ENCODE measurements at regions not wholly inside any gene's neighbourhood (a gene's known extent, or its start where the extent isn't known, plus 50 kb on each side); places are given as distances from the start of the nearest gene placed in this dataset.
"Not testable (repeated sequence)": the region's sequence is repeated elsewhere in the genome, so short reads cannot be mapped to it uniquely, and the experiment has no call there.

GRCh38 chr1:206357962-206358361 lies 112.3 kb upstream of the IKBKE start:
- H4K91ac ChIP-seq (replicated peaks; ENCODE audit: insufficient read length, low read length); H3K27ac ChIP-seq (ENCODE audit: low read depth, low read length); H4K20me1 ChIP-seq (replicated peaks in 1 of 2; ENCODE audit: control insufficient read depth in 1 of 2, insufficient read depth in 2 of 2, low read length in 2 of 2); H3K14ac ChIP-seq (ENCODE audit: insufficient read length); H3K4me3 ChIP-seq (ENCODE audit: extremely low read depth in 1 of 4, insufficient read depth in 2 of 4, low read depth in 3 of 4, low read length in 4 of 4); H3K4ac ChIP-seq (replicated peaks; ENCODE audit: insufficient read length, low read depth, low read length); H3K27me3 ChIP-seq (replicated peaks in 1 of 4; ENCODE audit: control insufficient read depth in 3 of 4, extremely low read depth in 1 of 4, insufficient read depth in 3 of 4, low read length in 3 of 4); H3K18ac ChIP-seq (ENCODE audit: extremely low read depth, low read length); FAIRE-seq; H2BK12ac ChIP-seq (ENCODE audit: low read depth, low read length); H2AK5ac ChIP-seq (ENCODE audit: low read depth, low read length); H3K36me3 ChIP-seq (ENCODE audit: control insufficient read depth in 2 of 4, insufficient read depth in 4 of 4, low read length in 3 of 4); H3K56ac ChIP-seq (replicated peaks; ENCODE audit: insufficient read length, low read depth, low read length); H3K79me1 ChIP-seq (ENCODE audit: low read depth, low read length); POLR2A ChIA-PET (ENCODE audit: partially characterized antibody); H4K8ac ChIP-seq (ENCODE audit: extremely low read depth, insufficient read depth, low read length); DNase-seq (ENCODE audit: low read depth in 1 of 2, low spot score in 2 of 2); H2BK5ac ChIP-seq (ENCODE audit: low read depth, low read length); H2BK120ac ChIP-seq (replicated peaks; ENCODE audit: low read depth, low read length); H4K5ac ChIP-seq (ENCODE audit: insufficient read length, low read depth, low read length); H3K23me2 ChIP-seq (ENCODE audit: low read depth, low read length); H2BK20ac ChIP-seq (ENCODE audit: low read length); H3K23ac ChIP-seq (ENCODE audit: insufficient read length); H3K4me2 ChIP-seq (ENCODE audit: insufficient read depth in 1 of 2, low read depth in 2 of 2, low read length in 2 of 2); H2BK15ac ChIP-seq (ENCODE audit: low read length); H3K9me3 ChIP-seq (ENCODE audit: insufficient read depth in 2 of 2, low read depth in 1 of 2, low read length in 1 of 2); H2AFZ ChIP-seq (ENCODE audit: low read length); H3K9ac ChIP-seq (replicated peaks in 1 of 4; ENCODE audit: extremely low read depth in 1 of 4, low read depth in 3 of 4, low read length in 3 of 4); H3K4me1 ChIP-seq (replicated peaks in 1 of 4; ENCODE audit: control insufficient read depth in 3 of 4, insufficient read depth in 4 of 4, low read length in 3 of 4); H3K79me2 ChIP-seq (ENCODE audit: control insufficient read depth in 1 of 2, insufficient read depth in 2 of 2, low read length in 2 of 2); CTCF ChIA-PET (ENCODE audit: partially characterized antibody): not testable (repeated sequence)
- 64% methylated on average over 1 of the region's 3 CpGs; no CpG with 5 or more reads in 1 of the 2 experiments for WGBS, 2 experiments (ENCODE audit: extremely low coverage in 1 of 2, insufficient coverage in 1 of 2, insufficient read length in 1 of 2, insufficient replicate concordance in 2 of 2, low coverage in 1 of 2, low lambda C conversion rate in 2 of 2, missing lambda C conversion rate in 1 of 2)

GRCh38 chr1:206358771-206359170 lies 111.5 kb upstream of the IKBKE start:
- H4K20me1 ChIP-seq (replicated peaks in 1 of 2; ENCODE audit: control insufficient read depth in 1 of 2, insufficient read depth in 2 of 2, low read length in 2 of 2); H4K5ac ChIP-seq (ENCODE audit: insufficient read length, low read depth, low read length); H2BK15ac ChIP-seq (ENCODE audit: low read length); H3K27ac ChIP-seq (ENCODE audit: low read depth, low read length); H3K36me3 ChIP-seq (ENCODE audit: control insufficient read depth in 2 of 4, insufficient read depth in 4 of 4, low read length in 3 of 4); H3K9me3 ChIP-seq (ENCODE audit: insufficient read depth in 2 of 2, low read depth in 1 of 2, low read length in 1 of 2); H2BK5ac ChIP-seq (ENCODE audit: low read depth, low read length); DNase-seq (ENCODE audit: low read depth in 1 of 2, low spot score in 2 of 2); H3K9ac ChIP-seq (replicated peaks in 1 of 4; ENCODE audit: extremely low read depth in 1 of 4, low read depth in 3 of 4, low read length in 3 of 4); H3K4me2 ChIP-seq (ENCODE audit: insufficient read depth in 1 of 2, low read depth in 2 of 2, low read length in 2 of 2); H3K79me1 ChIP-seq (ENCODE audit: low read depth, low read length); H3K56ac ChIP-seq (replicated peaks; ENCODE audit: insufficient read length, low read depth, low read length); H3K79me2 ChIP-seq (ENCODE audit: control insufficient read depth in 1 of 2, insufficient read depth in 2 of 2, low read length in 2 of 2); H3K14ac ChIP-seq (ENCODE audit: insufficient read length); H4K8ac ChIP-seq (ENCODE audit: extremely low read depth, insufficient read depth, low read length); H2AK5ac ChIP-seq (ENCODE audit: low read depth, low read length); H3K23me2 ChIP-seq (ENCODE audit: low read depth, low read length); POLR2A ChIA-PET (ENCODE audit: partially characterized antibody); H3K4me1 ChIP-seq (replicated peaks in 1 of 4; ENCODE audit: control insufficient read depth in 3 of 4, insufficient read depth in 4 of 4, low read length in 3 of 4); H3K4me3 ChIP-seq (ENCODE audit: extremely low read depth in 1 of 4, insufficient read depth in 2 of 4, low read depth in 3 of 4, low read length in 4 of 4); H3K18ac ChIP-seq (ENCODE audit: extremely low read depth, low read length); H2BK20ac ChIP-seq (ENCODE audit: low read length); H4K91ac ChIP-seq (replicated peaks; ENCODE audit: insufficient read length, low read length); H2BK12ac ChIP-seq (ENCODE audit: low read depth, low read length); H2BK120ac ChIP-seq (replicated peaks; ENCODE audit: low read depth, low read length); H2AFZ ChIP-seq (ENCODE audit: low read length); FAIRE-seq; H3K27me3 ChIP-seq (replicated peaks in 1 of 4; ENCODE audit: control insufficient read depth in 3 of 4, extremely low read depth in 1 of 4, insufficient read depth in 3 of 4, low read length in 3 of 4); H3K23ac ChIP-seq (ENCODE audit: insufficient read length); H3K4ac ChIP-seq (replicated peaks; ENCODE audit: insufficient read length, low read depth, low read length); CTCF ChIA-PET (ENCODE audit: partially characterized antibody): not testable (repeated sequence)
- 100% methylated on average over 2 of the region's 3 CpGs; no CpG with 5 or more reads in 1 of the 2 experiments for WGBS, 2 experiments (ENCODE audit: extremely low coverage in 1 of 2, insufficient coverage in 1 of 2, insufficient read length in 1 of 2, insufficient replicate concordance in 2 of 2, low coverage in 1 of 2, low lambda C conversion rate in 2 of 2, missing lambda C conversion rate in 1 of 2)

All from H1 (cell line).